ENCODE measurements at regions not wholly inside any gene's neighbourhood (a gene's known extent, or its start where the extent isn't known, plus 50 kb on each side); places are given as distances from the start of the nearest gene placed in this dataset.
"Not testable (repeated sequence)": the region's sequence is repeated elsewhere in the genome, so short reads cannot be mapped to it uniquely, and the experiment has no call there.

DNA sequence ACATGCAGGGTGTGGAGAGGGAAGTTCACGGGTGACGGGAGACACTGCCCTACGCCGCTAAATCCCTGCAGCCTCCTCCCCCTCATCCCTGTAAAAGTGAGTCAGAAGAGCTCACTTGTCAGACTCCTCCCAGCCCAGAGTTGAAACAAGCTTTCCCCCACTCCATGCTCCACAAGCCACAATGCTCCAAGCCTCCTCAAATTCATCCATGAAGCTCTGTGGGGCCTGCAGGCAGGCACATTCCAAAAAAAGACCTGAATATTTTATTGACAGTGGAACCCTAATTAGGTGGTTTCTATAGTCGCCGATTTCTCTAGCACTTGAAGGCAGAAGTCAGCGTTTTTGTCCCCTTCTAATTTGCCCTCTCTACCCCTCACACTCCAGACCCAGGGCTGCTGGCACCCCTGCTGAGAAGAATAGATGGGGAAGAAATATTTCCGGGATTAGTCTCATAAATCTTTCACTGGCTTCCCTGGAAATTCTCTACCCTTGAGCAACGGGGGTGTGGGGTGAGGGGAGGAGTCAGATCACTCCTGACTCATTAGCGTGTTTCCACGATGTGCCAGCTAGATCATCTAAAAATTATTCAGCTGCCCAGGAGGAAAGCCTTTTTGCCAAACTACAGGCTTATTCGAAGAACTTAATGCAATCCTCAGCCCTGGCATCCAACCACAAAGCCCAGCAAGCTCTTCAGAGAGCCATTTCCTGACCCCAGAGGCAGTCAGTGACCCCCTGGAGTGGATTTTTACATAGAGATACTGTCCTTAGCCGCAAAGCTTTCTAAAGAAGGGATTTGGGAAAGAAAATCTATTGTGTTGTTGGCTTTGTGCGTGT is 97.1 kb downstream of the ENC1 start:
- H3K4me3 ChIP-seq (ENCODE audit: low read length) = no peak overlapping the region
- no peak for TF ChIP-seq ZNF274 (IDR thresholded peaks at IDR 0.05; ENCODE audit: low read depth, low read length)

DNA sequence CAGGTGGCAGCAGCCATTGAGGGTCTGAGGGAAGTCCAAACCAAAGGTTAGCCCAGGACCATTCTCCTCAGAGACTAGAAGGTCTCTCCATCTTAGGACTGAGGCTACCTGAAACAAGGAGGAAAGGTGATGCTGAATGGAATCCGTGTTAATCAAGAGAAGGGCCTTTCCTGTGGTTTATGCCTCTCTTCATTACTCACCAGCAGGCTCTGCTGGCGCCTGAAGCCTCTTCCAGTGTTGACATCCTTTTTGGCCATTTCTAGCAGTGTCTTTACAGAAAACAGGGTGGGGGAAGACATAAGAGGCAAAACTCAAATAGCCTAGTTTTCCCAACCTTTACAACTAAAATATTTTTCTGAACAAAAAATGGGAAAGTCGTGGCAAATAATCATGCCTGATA is 98.0 kb downstream of the ENC1 start:
- no peak for TF ChIP-seq ZNF274 (IDR thresholded peaks at IDR 0.05; ENCODE audit: low read depth, low read length)
- no peak overlapping the region for H3K4me3 ChIP-seq (ENCODE audit: low read length)

DNA sequence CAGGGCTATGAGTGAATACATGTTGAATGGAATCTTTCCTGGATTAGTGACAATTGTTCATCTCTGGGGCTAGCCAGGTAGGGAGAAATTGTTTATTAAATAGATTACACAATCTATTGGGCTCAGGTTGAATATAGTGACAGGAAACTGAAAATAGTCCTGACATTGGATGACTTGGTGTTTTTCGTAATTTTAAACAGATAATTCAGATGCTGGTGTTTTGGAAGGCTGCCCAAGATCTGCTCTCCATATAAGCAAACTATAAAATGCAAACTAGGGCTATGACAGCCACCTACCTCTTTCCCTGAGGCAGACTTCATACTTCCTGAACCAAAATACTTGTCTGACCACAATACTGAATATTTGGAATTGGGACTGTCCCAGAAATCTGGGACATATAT is 99.1 kb downstream of the ENC1 start:
- TF ChIP-seq ZNF274 (IDR thresholded peaks at IDR 0.05; ENCODE audit: low read depth, low read length) = no peak

DNA sequence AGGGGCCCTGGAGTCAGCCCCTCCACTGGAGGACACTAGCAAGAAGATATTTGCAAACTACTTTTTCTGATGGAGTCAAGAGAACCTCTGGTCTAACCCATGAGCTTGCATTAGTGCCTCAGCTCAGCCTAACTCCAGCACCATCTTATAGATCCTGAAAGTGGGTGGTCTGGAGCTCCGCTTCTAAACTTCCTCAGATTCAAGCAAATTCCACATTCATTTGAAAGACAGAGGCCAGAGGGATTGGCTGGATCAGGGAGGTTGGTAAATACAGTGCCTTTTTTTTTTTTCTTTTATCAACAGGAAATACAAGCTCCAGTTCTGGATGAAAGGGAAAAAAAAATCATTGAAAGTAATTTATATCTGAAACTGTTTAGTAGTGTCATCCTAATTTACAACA is 99.9 kb downstream of the ENC1 start:
- TF ChIP-seq ZNF274 (IDR thresholded peaks at IDR 0.05; ENCODE audit: low read depth, low read length) = no peak
- no peak overlapping the region for H3K4me3 ChIP-seq (ENCODE audit: low read length)

More for the DNA sequence above, 99.1 kb downstream of the ENC1 start:
- no peak overlapping the region for H3K4me3 ChIP-seq (ENCODE audit: low read length)

DNA sequence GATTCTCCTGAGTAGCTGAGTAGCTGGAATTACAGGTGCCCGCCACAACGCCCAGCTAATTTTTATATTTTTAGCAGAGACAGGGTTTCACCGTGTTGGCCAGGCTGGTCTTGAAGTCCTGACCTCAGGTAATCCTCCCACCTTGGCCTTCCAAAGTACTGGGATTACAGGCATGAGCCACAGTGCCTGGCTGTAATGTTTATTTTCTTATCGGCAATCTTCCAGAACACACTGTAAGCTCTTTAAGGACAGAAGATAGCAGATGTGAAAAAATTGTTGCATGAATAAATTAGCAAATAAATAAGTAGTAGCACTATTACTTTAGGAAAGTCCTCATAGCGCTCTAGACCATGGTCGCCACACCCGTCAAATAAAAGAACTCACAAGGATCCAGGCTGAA is 100.5 kb downstream of the ENC1 start:
- H3K4me3 ChIP-seq (ENCODE audit: low read length) = no peak overlapping the region
- TF ChIP-seq ZNF274 (IDR thresholded peaks at IDR 0.05; ENCODE audit: low read depth, low read length) = no peak

DNA sequence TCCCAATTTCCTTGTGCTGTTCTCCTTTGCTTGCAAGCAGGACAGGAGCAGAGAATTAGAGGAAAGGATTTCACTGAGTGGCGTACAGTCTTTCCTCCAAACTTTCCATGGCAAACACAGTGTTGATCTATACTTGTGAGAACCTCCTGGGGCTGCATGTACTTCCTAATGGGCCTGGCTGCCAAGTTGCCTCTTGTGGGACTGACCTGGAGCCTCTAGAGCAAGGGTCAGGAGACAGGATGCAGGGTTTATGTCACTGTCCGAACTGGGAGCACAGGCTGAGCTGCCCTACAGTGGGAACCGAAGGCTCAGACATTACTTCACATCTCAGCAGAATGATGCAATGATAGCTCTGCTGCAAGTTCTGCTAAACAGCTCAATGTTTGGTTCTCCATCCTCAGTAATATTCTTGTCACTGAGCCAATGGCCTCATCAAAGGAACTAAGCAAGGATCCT is 102.3 kb downstream of the ENC1 start:
- TF ChIP-seq ZNF274 (IDR thresholded peaks at IDR 0.05; ENCODE audit: low read depth, low read length) = no peak

DNA sequence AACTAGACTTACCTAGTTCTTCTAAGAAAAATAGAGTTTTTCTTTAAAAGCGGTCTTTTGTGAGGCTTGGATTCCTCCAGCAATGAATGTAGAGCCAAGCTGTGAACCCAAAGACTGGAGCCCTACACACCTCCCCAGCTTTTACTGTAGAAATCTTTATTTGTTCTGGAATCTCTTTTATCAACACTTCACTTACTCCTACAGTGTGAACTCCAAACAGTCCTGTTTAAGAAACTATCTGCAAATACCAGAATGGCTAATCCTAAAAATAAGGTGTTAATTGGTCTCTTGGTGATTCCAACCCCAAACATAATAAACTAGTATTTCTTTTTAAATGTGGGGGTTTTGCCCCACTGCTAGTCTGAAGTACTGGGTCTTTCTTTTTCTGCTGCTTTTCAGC is 103.9 kb downstream of the ENC1 start:
- no peak for TF ChIP-seq ZNF274 (IDR thresholded peaks at IDR 0.05; ENCODE audit: low read depth, low read length)
- H3K4me3 ChIP-seq (ENCODE audit: low read length) = no peak overlapping the region

More for the DNA sequence above, 102.3 kb downstream of the ENC1 start:
- H3K4me3 ChIP-seq (ENCODE audit: low read length) = no peak overlapping the region

DNA sequence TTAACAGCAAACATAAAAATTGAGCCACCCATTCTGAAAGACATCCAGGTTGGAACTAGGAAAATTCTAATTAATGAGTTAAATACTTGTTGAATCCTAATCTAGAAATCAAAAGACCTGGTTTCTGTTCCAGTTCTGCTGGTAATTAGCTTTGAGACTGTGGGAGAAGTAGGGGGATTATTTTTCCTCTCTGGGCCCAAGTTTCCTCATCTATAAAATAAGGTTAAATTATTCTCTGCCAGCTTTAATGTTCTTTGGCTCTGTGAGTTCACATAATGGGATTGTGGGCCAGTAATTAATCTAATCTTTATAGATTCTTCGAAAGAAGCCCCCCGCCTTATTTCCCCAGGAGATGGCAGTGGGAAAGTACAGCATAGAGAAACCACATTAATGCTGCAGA is 104.6 kb downstream of the ENC1 start:
- no peak for TF ChIP-seq ZNF274 (IDR thresholded peaks at IDR 0.05; ENCODE audit: low read depth, low read length)
- no peak overlapping the region for H3K4me3 ChIP-seq (ENCODE audit: low read length)

DNA sequence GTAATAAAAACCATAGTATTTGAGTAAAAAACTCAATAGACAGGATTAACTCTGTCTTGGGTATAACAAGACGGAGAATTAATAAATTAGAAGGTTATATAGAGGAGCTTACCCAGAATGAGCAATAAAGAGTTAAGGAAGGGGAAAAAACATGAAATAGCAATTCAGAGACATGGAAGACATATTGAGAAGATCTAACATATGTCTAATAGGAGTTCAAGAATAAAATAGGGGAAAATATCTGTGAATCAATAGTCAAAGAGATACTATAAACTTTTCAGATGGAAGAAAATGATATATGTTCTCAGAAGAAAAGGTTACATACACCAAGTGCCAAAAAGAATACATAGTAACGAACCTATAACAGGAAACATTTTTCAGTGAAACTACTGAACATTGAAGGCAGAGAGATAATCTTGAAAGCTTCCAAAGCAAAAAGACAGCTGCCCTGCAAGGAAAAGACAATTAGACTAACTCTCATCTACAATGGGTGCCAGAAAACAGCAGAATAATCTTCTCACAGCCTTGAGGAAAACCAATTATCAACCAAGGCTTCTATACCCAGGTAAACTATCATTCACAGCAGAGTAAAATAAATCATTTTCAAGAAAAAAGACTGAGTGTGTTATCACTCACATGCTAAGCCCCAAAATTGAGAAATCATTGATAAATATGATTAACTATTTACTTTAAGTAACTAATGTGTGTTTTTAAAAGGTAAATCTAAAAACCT is 106.0 kb downstream of the ENC1 start:
- no peak overlapping the region for H3K4me3 ChIP-seq (ENCODE audit: low read length)
- no peak for TF ChIP-seq ZNF274 (IDR thresholded peaks at IDR 0.05; ENCODE audit: low read depth, low read length)

DNA sequence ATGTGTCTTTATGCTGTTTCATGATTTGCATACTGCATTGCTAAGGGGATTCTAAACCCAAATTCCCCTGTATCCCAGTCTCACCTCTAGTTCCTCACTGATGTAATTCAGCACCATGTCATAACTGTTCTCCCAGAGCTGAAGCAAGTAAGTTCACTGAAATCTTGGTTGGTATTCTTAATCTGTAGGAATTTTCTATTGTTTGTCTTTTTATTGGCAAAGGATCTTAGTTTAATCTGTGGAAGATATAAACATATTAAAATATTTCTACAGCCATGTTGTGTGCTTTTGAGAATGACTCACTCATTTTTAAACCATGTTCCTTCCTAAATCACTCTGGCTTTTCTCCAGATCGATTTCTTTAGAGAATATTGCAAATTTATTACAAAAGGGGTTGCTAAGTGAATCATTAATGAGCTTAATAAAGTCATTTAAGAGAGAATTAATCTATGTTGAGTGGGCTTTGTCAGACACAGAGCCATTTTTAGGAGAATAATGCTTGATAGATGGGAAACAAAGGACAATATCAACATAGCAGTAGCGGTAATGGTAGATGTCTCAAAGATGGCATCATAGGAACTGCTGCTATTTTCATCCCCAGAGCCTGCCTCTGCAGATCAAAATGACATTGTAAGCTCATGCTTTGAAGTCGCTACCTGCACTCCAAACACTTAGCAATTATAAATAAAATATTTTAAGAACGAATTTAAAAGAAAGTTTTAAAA is 110.0 kb downstream of the ENC1 start:
- TF ChIP-seq ZNF274 (IDR thresholded peaks at IDR 0.05; ENCODE audit: low read depth, low read length) = no peak
- H3K4me3 ChIP-seq (ENCODE audit: low read length) = no peak overlapping the region

DNA sequence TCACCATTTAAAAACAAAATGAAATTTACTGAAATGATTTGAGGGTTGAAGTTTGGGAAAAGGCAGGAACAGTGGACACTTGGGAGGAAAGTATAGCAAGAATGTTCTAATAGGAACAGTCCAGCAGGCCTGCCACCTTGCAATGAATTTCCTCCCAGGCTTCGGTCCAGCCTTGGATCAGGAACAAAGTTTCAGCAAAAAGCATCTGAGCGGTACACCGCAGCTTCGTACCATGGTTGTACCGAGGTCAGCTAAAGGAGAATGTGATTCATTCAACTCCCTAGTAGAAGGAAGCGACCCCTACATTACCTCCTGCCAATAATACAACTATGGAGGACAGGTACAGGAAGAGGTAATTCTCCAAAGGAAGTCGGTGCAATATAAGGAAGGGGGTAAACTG is 111.4 kb downstream of the ENC1 start:
- no peak overlapping the region for H3K4me3 ChIP-seq (ENCODE audit: low read length)
- TF ChIP-seq ZNF274 (IDR thresholded peaks at IDR 0.05; ENCODE audit: low read depth, low read length) = no peak

DNA sequence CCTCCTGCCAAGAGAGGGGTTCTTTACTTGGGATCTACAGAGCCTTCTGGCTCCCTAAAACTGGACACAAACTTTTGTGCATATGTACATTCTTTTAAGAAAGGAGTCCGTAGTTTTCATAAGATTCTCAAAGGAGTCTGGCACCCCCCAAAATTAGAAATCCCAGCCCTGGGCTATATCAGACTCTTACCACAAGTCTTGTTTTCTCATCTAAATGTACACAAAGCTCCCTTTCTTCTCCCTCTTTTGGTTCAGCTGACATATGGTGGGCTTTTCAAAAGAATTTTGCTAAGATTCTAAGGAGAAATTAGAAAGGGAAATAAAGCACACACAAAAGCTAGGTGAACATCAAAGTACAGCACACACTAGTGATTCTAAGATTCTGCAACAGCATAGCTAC is 114.4 kb downstream of the ENC1 start:
- no peak overlapping the region for H3K4me3 ChIP-seq (ENCODE audit: low read length)
- TF ChIP-seq ZNF274 (IDR thresholded peaks at IDR 0.05; ENCODE audit: low read depth, low read length) = no peak

DNA sequence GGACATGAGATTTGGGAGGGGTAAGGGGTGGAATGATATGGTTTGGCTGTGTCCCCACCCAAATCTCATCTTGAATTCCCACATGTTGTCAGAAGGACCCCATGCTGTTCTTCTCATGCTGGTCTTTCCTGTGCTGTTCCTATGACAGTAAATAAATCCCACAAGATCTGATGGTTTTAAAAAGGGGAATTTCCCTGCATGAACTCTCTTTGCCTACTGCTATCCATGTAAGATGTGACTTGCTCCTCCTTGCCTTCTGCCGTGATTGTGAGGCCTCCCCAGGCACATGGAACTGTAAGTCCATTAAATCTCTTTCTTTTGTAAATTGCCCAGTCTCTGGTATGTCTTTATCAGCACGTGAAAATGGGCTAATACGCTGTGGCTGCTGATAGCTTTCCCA is 115.8 kb downstream of the ENC1 start:
- H3K4me3 ChIP-seq (ENCODE audit: low read length) = not testable (repeated sequence)

DNA sequence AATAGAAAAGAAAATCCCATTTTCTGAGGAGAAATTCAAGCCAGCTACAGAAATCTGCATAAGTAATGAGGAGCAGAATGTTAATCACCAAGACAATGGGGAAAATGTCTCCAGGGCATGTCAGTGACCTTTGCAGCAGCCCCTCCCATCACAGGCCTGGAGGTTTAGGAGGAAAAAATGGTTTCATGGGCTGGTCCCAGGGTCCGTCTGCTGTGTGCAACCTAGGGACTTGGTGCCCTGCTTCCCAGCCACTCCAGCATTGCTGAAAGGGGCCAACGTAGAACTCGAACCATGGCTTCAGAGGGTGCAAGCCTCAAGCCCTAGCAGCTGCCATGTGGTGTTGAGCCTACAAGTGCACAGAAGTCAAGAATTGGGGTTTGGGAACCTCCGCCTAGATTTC is 116.8 kb downstream of the ENC1 start:
- H3K4me3 ChIP-seq (ENCODE audit: low read length) = not testable (repeated sequence)

DNA sequence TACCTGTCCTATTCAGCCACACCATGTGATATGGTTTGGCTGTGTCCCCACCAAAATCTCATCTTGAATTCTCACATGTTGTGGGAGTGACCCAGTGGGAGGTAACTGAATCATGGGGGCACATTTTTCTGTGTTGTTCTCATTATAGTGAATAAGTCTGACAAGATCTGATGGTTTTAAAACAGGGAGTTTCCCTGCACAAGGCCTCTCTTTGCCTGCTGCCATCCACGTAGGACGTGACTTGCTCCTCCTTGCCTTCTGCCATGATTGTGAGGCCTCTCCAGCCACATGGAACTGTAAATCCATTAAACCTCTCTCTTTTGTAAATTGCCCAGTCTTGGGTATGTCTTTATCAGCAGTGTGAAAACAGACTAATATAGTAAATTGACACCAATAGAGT is 117.7 kb downstream of the ENC1 start:
- not testable (repeated sequence) for H3K4me3 ChIP-seq (ENCODE audit: low read length)
